HG03354 (cell line): ENCODE measurements at regions not wholly inside any gene's neighbourhood (a gene's known extent, or its start where the extent isn't known, plus 50 kb on each side); places are given as distances from the start of the nearest gene placed in this dataset.
"Not testable (repeated sequence)": the region's sequence is repeated elsewhere in the genome, so short reads cannot be mapped to it uniquely, and the experiment has no call there.

Source experiments
- ATAC-seq: cut with Tn5 transposase; IDR thresholded peaks from one replicate; pipeline ENCODE4 v1.9.1; 2021; ENCODE audit warnings: mild to moderate bottlenecking; ENCODE audit not compliant: unreplicated experiment, poor library complexity, severe bottlenecking

DNA sequence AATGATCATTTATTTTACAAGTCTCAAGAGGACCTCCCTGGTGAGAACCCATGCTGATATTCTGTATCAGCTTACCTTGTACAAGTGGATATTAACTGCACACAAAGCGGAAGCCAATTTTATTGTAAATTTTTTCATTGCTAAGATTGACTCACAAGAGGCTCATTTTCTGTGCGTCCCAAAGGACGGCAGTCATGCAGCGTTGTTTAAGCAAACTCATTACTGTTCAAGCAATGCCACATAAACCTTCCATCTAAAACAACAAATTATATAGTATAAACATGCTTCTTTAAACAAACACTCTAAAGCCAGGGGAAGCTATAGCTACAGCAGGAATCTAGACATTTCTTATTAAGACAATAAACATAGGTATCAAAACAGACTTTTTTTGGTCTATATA, 575.3 kb downstream of the FRK start:
- ATAC-seq, result no peak

DNA sequence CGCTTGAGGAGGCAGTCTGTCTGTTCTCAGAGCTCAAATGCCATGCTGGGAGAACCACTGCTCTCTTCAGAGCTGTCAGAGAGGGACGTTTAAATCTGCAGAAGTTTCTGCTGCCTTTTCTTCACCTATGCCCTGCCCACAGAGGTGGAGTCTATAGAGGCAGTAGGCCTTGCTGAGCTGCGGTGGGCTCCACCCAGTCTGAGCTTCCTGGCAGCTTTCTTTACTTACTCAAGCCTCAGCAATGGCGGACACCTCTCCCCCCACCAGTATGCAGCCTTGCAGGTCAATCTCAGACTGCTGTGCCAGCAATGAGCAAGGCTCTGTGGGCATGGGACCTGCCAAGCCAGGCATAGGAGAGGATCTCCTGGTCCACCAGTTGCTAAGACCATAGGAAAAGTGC, 580.1 kb downstream of the FRK start:
- not testable (repeated sequence) for ATAC-seq

GRCh38 chr6:115474443-115475041, 586.1 kb downstream of the FRK start:
- no peak for ATAC-seq

GRCh38 chr6:115468272-115469005, 592.3 kb downstream of the FRK start:
- ATAC-seq, result no peak

GRCh38 chr6:115467726-115468125, 593.0 kb downstream of the FRK start:
- ATAC-seq, result no peak

DNA sequence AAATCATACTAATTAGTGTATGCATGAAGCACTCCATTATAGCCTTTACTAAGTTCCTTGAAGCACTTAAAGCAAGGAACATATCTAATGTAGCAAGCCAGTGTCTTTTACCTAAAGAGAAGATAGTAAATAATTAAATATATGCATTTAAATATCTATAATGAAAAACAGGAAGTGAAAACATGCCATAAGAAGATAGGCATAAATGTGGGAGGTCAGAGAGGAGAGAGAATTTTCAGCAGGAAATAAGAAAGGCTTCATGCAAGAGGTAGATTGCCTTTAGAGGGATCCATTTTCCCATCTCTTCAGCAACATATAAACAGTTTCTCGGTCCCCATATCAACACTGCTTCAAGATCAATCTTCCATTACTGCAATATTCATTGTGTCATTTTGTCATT, 599.8 kb downstream of the FRK start:
- ATAC-seq, result no peak

- ATAC-seq, result no peak
Observed at GRCh38 chr6:115456848-115457247, 603.8 kb downstream of the FRK start.

GRCh38 chr6:115443825-115444478, 616.7 kb downstream of the FRK start:
- ATAC-seq, result no peak

DNA sequence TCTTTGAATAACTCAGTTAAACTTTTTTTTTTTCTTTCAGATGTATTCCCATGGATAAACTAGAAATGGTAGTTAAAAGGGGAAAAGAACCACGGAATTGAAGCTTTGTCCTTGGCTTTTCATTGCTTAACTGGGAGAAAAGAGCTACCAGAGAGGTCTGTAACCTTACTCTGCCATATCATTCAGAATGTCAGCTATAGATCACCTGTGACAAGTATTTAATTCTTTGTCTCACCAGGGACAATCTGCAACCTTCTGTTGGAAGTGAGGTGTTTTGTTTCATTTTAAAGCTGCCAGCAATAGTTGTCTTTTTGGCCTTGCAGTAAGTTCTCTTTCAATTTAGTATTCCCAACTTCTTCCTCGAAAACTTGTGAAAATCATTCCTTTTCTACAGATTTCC, 618.4 kb downstream of the FRK start:
- no peak for ATAC-seq

DNA sequence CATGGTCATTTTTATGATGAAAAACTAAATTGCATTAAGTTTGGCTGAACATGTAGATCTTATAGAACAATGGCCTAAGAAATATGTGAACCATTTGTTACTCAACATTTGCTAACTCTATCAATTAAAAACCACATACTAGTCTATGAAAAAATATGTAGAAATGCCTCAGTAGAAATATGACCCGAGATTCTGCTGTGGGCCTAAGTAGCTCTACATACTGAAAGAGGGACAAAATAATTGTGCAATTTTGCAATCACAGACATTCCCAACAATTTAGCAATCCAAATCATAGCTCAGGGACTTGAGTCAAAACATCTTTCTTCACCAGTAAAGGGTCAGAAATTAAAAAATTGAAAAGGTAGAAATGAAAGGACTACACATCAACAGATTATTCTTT, 619.0 kb downstream of the FRK start:
- ATAC-seq, result no peak

- no peak for ATAC-seq
Observed at GRCh38 chr6:115415378-115415777, 645.3 kb downstream of the FRK start.

- ATAC-seq, result not testable (repeated sequence)
Observed at GRCh38 chr6:115414916-115415315, 645.8 kb downstream of the FRK start.

- no peak for ATAC-seq
Observed at GRCh38 chr6:115411756-115412155, 648.9 kb downstream of the FRK start.

GRCh38 chr6:115404446-115404845, 656.2 kb downstream of the FRK start:
- ATAC-seq, result no peak

- ATAC-seq, result no peak
Observed at GRCh38 chr6:115398607-115399006, 662.1 kb downstream of the FRK start.

GRCh38 chr6:115396112-115396906, 664.4 kb downstream of the FRK start:
- no peak for ATAC-seq

DNA sequence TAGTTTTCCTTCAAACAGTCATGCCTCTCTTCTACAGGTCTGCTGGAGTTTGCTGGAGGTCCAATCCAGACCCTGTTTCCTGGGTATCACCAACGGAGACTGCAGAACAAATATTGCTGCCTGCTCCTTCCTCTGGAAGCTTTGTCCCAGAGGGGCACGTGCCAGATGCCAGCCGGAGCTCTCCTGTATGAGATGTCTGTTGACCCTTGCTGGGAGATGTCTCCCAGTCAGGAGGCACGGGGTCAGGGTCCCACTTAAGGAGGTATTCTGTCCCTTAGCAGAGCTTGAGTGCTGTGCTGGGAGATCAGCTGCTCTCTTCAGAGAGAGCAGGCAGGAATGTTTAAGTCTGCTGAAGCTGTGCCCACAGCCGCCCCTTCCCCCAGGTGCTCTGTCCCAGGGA, 666.9 kb downstream of the FRK start:
- no peak for ATAC-seq

DNA sequence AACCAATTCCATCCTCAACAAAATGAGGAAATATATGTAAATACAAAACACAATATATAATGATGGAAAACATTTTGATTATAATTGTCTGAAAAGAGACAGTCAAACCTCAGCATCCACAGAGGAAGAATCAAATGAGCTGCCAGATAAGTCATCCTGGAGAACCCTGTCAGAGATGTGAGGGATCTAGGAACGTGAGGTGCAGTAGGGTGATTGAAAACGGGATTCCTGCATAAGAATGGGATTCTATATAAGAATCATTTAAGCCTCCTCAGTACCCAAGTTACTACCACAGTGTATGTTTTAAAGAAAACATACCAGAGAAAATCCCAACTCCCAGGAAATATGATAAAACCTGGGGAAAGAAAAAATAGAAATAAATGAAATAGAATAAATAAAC, 690.5 kb downstream of the FRK start:
- no peak for ATAC-seq

DNA sequence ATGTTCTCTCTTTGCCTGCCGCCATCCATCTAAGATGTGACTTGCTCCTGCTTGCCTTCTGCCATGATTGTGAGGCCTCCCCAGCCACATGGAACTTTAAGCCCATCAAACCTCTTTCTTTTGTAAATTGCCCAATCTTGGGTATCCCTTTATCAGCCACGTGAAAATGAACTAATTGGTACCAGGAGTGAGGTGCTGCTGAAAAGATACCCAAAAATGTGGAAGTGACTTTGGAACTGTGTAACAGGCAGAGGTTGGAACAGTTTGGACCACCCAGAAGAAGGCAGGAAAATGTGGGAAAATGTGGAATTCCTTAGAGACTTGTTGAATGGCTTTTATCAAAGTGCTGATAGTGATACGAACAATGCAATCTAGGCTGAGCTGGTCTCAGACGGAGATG, 694.9 kb downstream of the FRK start:
- ATAC-seq, result no peak

DNA sequence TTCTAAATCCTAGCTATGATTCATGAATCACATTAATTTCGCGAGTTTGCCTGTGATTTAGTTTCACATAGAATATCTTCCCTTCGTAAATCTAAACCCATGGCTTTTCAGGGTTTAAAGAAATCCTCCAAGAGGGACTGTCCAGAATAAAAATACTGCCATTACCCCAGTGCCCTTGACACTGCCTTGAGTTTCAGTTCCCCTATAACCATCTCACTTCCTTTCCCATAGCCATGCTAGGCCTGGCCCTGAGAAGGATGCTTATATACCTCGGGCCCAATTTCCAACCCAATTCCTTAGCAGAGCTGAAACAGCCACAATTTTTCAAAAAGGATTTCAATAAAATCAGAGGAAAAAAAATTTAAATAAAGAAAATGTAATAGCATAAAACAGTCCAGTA, 697.3 kb downstream of the FRK start:
- ATAC-seq, result peak; percentile 72
